GM21786 (cell line): ENCODE measurements at regions not wholly inside any gene's neighbourhood (a gene's known extent, or its start where the extent isn't known, plus 50 kb on each side); places are given as distances from the start of the nearest gene placed in this dataset.

Experiments used
- ATAC-seq: cut with Tn5 transposase; IDR thresholded peaks from one replicate; pipeline ENCODE4 v1.9.1; 2021; ENCODE audit not compliant: unreplicated experiment

DNA sequence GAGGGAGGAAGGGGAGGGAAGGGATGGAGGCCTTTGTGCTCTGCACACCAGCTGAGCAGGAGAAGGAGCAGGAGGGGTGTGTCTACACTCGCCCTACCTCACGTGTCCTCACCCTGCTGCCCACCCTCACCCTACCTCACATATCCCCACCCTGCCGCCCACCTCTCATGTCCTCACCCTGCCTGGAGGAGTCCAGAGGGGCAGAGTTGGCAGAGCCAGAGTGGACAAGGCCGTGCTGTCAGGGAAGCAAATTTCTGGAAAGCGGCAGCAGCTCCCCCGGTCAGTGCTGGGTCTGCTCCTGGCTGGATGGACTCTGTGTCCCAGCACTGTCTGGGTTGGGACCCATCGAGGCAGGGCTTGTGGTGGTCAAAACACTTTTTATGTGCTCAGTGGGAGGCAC is 799.6 kb downstream of the BRD1 start:
- no peak for ATAC-seq

DNA sequence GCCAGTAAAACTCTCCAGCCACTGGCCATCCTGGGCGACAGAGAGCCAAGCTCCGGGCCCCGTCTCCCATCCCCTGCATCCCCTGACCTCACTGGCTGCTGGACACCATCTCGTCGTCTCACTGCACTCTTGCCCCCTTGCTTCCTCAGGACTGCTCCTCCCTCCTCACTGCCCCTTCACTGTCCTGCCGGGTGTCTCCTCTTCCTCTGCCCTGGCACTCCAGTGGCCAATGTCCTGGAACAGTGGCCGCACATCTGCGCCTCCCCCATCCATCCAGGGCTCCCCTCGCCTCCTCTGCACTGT is 800.4 kb downstream of the BRD1 start:
- no peak for ATAC-seq

DNA sequence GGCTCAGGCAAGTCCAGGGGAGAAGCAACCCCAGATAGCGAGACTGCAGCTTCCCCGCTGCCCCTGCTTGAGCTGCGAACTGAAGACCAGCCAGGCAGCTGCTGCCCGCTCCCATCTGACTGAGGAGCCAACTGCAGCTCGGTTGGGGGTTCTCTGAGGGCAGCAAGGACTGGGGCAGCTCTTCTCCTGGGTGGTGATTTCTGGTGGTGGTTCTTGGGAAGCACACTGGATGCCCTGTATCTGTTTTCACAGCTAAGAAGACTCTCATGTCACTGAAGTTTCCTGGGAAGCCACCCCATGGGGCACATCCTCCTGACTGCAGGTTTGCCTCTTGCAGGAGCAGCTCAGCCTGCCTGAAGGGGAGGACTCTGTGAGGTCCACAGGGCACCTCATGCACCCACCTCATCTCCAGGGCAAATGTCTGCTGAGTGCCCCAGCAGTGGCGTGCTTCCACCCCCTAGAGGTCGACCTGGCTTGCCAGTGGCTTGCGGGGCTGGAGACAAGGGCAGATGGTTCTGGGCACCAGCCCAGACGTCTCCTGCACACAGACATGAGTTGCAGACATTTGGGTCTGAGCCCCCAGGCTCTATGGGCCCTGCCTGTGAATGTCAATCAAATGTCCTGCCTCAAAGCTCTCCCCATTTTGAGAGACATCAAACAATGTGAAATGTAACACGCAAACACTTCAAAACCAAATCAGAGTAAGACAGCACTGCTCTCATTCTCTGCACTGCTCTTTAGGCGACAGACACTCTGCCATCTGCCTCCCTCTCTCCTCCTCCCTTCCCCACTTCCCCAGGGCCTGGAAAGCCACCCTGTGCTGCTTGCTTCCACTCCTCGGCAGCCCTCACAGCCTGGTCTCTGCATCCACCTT is 800.9 kb downstream of the BRD1 start:
- no peak for ATAC-seq

DNA sequence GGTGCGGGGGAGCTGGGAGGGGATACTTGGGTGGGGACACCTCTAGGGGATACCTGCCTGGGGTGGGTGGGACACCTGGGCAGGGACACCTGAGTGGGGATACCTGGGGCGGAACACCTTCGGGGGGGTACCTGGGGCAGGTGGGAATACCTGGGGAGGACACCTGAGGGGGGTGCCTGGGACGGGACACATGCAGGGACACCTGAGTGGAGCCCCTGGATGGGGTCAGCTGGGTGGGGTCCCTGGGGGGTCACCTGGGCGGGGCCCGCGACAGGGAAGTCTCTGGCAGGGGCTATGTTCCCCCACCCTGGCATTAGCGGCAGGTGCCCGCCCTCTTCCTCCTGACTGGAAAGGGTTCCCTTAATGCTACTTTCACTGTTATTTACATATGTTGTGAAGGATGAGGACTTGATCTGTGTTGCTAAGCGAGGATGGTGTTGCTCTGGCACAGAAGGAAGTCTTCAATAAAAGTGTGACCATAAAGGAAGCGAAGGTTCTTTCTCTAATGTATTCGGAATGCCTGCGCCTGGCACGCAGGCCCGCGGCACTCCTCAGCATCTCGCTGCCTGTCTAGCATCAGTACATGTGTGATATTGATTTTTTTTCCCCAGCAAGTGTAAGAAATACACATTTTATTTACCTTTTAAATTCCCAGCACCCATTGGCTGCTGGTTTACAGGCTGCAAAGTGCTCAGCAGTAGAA is 801.7 kb downstream of the BRD1 start:
- no peak for ATAC-seq

DNA sequence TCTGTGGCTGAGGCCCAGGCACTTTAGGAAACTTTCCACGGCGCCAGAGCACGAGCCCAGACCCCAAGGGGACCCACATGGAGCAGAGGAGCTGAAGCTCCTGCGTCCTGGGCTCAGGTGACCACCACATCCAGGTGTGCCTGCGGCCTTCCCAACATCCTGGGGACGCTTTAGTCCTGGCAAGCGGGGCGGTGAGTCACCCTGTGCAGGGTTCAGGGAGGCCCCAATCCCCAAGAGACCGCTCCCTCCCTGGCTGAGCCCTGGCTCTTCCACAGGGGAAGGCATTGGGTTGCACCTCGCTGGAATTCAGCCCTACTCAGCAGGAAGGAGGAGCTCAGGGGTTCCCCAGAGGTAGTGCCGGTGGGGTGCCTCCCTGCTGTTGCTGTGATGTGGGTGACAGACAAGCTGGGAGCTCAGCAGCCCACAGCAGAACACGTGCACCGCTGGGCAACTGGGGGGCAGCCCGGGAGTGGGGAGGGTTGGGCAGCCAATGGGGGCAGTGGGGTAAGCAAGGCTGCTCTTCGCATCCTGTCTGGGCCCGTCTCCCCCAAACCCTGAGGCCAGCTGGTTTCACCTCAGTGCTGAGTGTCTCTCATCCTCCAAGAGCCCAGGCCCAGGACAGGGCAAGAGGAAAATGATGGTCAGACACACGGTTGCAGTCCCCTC is 802.8 kb downstream of the BRD1 start:
- no peak for ATAC-seq

DNA sequence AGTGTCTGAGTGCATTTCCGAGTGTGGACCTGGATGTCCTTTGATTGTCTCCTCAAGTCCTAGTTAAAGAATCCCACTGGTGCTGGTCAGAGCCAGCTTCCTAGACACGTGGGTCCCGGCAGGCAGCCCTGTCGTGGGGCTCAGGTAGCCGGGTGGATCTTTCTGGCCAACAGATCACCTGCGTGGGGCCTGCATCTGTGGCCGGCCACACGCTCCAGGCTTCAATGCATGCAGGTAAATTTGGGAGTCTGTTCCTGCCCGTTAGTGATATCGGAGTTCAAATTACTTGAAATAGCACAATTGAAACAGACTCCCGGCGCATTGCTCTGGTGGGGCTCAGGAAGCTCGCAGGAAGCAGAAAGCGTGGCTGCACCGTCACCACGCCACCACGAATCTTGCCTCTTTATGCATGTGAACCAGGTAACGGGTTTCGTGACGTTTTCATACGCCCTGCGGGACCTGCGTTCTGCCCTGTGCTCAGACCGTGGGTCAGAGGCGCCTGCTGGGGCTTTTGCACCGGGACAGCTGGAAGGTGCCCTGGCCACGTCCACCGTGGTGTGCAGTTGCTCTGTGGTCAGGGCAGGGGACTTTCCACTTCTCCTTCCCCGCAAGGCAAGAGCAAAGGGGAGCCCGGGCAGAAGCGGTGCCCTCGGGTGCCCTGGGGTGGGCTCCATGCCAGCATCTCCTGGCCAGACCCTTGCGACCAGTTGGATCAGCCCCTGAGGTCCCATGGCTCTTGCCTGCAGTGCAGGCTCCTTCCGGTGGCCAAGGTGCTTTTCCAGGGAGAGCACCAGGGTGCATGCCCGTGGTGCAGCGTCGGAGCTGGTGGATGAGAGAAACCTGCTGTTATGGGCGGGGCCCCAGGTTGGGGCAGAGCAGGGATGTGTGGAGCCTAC is 803.5 kb downstream of the BRD1 start:
- ATAC-seq = no peak

DNA sequence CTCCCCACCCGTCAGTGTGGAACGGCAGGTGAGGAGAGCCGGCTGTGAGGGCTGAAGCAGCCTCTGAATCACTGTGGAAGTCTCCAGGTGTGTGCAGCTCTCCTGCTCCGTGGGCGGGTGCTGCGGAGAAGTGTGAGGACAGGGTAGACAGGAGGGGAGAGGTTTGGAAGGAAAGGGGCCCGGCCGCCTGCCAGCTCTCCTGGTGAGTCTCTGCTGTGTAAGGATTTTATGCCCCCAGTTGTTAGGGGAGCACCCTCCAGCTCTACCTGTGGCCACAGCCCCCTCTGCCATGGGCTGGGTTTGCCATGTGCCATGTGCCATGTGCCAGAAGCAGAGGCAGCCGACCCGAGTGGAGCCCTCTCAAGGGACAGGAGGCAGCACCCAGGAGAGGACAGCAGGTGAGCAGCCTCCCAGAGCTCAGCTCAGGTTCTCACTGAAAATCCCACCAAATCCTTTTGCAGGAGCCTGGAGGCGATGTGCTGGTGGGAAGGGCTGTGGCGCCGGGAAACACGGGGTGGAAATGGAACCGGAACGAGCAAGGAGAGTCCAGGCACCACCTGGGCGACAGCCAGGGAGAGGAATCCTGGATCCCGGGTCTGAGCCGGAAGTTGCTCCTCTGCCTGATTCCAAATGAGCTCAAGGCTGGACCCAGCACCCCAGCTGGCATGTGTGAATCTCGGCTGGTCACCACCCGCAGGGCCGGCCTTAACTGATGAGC is 804.4 kb downstream of the BRD1 start:
- no peak for ATAC-seq

DNA sequence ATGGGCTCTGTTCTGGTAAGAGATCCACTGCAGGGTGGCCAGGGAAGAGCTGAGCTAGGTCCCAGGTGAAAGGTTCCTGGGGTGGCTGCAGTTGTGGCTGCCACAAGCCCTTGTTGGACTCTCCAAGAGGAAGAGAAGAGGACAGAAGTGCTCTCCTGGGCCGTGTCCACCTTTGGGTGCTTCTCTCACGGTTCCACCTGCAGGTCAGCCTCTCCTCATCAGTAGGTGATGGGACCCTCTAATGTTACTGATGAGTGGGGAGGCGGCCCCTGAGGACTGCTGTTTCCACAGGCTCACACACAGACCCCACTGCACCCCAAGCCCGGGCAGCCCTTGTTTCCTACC is 804.9 kb downstream of the BRD1 start:
- ATAC-seq = no peak

DNA sequence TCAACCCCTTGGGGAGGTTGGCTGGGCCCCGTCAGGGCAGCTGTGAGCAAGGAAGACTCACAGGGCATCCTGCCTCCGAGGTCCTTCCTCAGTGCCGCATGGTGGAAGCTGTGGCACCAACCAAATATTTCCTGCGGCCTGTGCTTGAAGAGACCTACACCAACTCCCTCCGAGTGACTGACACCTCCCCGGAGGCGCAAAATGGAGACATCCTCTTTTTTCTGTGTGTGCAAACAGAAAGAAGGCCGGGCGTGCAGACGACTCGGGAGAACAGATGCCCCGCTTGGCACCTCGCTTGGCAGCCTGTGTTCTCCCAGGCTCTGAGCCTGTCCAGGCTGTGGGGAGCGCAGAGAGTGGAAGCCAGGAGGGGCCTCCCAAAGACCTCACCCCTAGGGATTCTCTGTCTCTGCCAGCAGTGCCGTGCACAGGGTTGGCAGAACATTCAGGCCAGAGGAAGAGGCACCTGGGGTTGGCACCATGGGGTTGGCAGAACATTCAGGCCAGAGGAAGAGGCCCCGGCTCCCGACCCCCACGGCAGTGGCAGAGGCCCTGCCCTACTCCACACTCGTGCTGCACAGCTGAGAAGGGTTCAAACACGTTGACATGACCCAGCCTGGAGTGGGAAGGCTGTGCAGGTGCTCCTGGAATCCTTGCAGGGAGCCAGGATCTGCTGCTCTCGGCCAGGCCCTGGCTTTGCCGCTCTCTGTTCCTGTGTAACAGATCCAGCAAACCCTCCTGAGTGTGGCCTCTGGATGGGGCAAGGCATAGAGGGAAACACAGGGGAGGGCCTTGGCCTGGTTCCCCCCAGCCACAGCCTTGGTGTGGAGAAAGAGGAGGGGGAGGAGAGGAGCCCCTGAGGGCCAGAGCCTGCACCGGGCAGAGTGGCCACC is 805.5 kb downstream of the BRD1 start:
- ATAC-seq = no peak

DNA sequence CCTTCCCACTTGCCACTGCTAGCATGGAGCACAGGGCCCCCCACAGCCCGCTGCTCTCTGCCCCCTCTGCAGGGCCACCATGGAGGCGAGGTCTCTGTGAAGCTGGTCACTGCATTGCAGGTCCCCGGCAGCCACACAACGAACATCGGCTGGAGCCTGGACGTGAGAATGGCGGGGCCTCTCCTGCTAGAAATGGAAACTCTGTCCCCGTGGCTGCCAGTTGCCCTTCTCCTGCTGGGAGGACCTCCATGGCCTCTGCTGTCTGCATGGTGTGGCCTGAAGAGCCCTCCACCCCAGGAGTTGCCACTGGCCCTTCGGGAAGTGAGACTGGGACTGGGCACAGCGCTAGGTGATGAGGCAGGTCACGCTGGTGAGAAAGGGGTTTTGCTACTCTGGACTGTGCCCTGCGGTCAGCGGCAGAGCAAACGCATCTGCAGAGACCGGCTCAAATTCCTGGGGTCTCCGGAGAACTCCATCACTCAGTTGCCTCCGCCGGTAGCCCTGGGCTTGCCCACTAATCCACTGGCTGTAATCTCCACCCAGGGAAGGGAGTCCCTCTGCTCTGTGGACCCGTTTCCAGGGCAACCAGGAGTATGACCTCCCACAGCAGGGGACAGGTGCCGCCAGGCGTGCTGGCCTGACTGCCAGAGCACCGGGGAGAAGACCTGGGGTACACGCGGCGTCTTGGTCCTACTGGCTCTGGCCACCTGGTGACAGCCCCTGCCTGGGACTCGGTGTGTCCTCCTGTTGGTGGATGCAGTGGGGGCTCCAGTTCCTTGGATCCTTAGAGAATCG is 806.3 kb downstream of the BRD1 start:
- no peak for ATAC-seq

DNA sequence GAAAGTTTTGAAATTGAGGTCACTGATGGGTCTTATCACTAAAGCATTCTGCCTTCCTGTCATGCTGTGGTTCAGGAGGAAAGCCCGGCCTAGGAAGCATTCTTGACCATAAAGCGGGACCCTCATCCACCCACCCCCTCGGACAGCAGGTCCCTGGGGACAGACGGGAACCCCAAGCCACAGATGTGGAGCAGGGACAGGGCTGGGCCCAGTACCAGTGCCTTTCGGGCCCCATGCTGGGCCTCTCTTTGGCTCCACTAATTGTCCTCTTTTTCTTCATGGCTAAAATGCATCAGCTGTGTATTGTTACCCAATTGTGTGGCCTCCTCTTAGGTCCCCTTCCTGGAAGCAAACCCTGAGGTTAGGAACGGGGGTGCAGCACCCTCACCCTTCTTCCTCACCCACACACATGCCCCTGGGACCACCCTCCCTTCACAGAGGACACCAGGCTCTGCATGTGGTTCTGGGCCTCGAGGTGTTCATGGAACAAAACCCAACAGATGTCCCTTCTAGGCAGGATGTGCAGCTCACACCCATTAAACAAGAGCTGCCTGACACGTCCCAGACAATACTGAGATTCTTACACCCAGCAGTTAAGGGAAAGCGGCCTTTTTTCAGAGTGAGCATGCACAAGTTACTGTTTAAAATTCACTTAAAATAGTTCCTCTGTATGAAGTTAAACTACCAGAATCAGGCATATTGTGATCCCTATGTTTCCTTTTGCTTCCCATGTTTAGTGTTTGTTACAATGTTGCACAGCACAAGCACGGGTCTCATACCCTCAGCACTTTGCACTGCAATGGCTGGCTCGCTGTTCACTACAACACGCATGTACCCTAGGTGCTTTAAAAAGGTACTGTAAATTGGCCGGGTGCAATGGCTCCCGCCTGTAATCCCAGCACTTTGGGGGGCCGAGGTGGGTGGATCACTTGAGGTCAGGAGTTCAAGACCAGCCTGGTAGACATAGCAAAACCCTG is 807.6 kb downstream of the BRD1 start:
- ATAC-seq = no peak

DNA sequence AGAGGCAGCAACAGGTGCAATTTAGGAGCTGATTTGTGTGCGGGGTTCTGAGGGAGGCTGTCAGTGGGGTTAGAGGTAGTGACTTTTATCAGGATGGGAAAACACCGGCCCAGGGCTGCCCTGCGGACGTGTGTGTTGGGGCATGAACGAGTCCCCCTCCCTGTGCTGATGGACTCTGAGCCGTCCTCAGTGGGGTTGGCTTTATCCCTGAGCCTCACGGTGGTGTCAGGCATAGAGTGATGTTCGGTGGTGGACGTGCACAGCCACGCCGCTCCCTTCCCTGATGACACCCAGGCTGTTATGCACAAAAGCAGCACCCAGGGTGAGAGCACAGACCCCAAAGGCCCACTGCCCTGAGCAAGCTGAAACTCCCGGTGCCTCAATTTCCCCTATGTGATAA is 809.1 kb downstream of the BRD1 start:
- no peak for ATAC-seq

DNA sequence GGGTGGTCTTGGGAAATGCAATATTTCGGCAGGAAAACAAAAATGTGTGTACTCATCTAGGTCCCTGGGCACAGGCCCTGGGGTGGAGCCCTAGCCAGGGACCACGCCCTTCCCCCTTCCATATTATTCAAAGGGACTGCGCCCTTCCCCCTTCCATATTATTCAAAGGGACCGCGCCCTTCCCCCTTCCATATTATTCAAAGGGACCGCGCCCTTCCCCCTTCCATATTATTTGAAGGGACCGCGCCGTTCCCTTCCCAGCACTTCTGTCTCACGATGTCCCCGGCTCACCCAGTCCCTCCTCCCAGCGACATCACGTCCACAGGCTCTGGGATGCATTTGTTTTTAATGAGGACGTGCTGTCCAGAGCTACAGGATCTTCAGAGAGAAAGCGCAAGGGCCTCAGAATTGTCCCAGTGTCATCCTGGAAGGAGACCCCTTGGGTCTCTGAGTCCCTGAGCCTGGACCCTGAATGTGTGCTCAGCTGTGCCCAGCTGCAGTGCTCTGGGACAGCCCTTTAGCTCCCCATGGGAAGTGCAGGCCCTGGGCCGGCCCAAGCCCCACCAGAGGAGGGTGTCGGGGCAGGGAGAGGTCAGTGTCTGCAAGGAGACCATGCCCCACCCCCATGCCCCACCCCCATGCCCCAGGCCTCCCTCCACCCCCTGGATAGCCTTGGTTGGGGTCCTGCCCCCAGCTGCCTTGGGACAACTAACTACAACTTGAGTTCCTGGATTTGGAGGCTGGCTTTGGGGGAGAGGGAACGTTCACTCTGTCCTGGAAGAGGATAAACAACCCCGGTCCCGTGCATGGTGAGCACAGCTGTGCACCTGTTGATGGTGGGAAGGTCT is 810.0 kb downstream of the BRD1 start:
- ATAC-seq = no peak

DNA sequence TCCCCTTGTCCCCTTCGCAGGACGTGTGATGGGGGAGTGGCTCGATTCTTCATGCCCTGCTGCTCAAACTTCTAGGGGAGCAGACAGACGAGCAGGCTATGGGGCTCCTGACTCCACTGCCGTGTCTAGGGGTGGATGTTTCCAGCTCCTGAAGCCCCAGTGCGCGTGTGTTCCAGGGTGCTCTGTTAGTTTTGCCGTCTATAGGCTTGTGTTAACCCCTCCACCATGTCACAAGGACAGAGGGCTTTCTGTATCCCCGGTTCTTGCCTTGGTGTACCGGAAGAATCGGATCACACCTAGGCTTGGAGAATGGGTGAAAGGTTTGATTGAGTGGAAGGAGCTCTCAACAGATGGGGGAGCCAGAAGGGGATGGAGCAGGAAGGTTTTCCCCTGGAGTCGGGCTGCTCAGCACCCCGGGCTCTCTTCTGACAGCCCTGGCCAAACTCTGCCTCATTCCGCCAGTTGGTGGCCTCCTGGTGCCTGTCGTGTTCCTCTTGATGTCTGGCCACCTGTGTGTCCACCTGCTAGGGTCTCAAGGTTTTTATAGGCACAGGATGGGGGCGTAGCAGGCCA is 810.7 kb downstream of the BRD1 start:
- ATAC-seq = no peak

DNA sequence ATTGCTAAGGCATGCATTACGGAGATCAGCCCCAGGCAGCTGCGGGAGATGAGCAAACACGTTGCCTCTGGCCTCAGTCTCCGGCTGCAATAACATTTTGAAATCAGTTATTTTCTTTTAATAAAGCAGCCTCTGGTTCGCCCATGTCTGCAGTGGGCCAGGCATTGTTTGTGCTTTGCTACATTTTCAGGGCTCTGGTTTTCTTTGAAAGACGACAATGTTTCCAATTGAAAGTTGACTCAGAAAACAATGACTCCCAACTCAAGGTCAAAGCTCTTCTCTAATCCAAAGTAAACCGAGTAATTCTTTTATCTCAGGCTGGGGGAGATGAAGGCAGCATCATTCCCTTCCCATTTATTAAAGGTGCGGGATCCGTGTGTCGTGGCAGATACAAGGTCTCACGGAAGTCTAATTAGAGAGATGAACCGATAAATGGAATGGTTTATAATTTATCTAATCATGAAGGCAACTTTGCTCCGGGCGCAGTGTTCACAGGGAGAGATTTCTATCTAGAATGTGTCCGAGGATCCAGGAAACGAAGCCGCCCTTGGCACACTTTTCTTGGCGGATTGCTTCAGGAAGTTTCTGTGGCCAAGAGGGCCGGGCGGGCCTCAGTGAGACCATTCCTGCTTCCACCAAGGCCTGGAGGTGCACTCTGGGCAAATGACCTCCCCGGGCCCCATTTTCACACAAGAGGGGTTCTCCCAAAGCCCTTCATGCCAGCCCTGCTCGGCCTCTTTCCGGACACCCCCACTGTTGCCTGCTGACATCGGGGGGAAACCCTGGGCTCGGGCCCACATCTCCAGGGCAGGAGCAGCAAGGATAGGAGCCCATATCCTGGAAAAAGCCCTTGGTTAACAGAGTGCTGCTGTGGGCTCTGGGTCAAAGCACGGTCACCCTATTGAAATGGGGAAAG is 811.4 kb downstream of the BRD1 start:
- ATAC-seq = no peak
